Fibroblast of the aortic adventitia (primary cell): ENCODE measurements at regions not wholly inside any gene's neighbourhood (a gene's known extent, or its start where the extent isn't known, plus 50 kb on each side); places are given as distances from the start of the nearest gene placed in this dataset.

Source experiments
- DNase-seq: peaks from one replicate; pipeline ENCODE4 v3.0.0-alpha.2; 2010; ENCODE audit warnings: low read depth
- H3K4me3 ChIP-seq: 2 replicates; pipeline ENCODE4 v1.5.1; 2011; ENCODE audit warnings: low read depth, mild to moderate bottlenecking, control low read depth, low read length, moderate library complexity
- TF ChIP-seq, protein P1 (sequence below): IDR thresholded peaks from 2 replicates; pipeline ENCODE4 v1.5.1; 2011; ENCODE audit warnings: mild to moderate bottlenecking, low read length, control low read depth, inconsistent platforms; ENCODE audit not compliant: insufficient read depth

DNA sequence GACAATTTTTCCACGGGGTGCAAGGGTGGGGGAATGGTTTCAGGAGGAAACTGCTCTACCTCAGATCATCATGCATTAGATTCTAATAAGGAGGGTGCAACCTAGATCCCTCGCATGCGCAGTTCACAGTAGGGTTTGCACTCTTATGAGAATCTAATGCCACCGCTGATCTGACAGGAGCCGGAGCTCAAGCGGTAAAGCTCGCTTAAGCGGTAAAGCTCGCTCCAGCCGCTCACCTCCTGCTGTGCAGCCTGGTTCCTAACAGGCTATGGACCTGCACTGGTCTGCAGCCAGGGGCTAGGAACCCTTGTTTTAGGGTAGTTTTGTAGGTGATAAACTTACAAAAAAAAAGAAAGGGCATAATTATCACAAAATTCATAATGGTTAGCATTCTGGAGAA lies 53.9 kb upstream of the RYR3 start:
- no peak for DNase-seq
- no peak overlapping the region for H3K4me3 ChIP-seq
- TF ChIP-seq, protein P1, sequence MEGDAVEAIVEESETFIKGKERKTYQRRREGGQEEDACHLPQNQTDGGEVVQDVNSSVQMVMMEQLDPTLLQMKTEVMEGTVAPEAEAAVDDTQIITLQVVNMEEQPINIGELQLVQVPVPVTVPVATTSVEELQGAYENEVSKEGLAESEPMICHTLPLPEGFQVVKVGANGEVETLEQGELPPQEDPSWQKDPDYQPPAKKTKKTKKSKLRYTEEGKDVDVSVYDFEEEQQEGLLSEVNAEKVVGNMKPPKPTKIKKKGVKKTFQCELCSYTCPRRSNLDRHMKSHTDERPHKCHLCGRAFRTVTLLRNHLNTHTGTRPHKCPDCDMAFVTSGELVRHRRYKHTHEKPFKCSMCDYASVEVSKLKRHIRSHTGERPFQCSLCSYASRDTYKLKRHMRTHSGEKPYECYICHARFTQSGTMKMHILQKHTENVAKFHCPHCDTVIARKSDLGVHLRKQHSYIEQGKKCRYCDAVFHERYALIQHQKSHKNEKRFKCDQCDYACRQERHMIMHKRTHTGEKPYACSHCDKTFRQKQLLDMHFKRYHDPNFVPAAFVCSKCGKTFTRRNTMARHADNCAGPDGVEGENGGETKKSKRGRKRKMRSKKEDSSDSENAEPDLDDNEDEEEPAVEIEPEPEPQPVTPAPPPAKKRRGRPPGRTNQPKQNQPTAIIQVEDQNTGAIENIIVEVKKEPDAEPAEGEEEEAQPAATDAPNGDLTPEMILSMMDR, result no peak

DNA sequence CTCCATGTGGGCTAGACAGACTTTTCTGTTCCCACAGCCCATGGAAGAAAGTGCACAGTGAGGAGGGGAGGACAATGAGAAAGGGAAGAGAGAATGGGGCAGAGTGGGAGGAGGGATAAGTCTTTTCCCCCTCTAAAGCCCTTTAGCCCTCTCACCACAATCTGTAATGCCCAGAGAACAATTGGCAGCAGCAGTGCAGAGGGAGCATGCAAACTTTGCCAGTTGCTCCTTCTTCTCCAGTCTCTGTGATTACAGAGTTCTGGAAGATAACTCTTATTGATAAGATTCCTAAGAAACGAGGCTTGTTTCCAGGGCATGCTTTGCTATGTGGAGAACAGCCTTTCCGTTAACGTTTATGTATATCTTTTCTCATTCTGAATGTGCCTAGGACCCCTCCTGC lies 50.0 kb upstream of the FMN1 start:
- peak; percentile 16 for DNase-seq
- H3K4me3 ChIP-seq, result no peak overlapping the region
- TF ChIP-seq, protein P1, result no peak
